Mucosa of descending colon (tissue), 3 donors: ENCODE measurements at regions not wholly inside any gene's neighbourhood (a gene's known extent, or its start where the extent isn't known, plus 50 kb on each side); places are given as distances from the start of the nearest gene placed in this dataset.

Experiments used
- ATAC-seq: fragments of 200-7000 bp; cut with Tn5 transposase; one replicate; pipeline ENCODE4 v1.9.1; 2020; ENCODE audit warnings: mild to moderate bottlenecking, moderate library complexity
- DNase-seq, 3 donors: peaks; one replicate each; pipeline ENCODE4 v3.0.0-alpha.2; 2020
- H3K36me3 ChIP-seq: fragments of 200-600 bp; one replicate; pipeline ENCODE4 v1.8.0; 2021; ENCODE audit warnings: low read depth, mild to moderate bottlenecking
- H3K4me1 ChIP-seq: fragments of 200-600 bp; one replicate; pipeline ENCODE4 v1.8.0; 2021; ENCODE audit warnings: low read depth, mild to moderate bottlenecking
- H3K4me3 ChIP-seq: fragments of 200-600 bp; one replicate; pipeline ENCODE4 v1.8.0; 2021; ENCODE audit warnings: mild to moderate bottlenecking
- H3K9me3 ChIP-seq: fragments of 200-600 bp; one replicate; pipeline ENCODE4 v1.8.0; 2021; ENCODE audit warnings: mild to moderate bottlenecking
- intact Hi-C, 2 donors: fragments of 100-400 bp; cut with DNase I in 1 of 2; cut with micrococcal nuclease in 1 of 2; formaldehyde crosslinking; loops; one replicate each; pipeline versions ENCODE4 v1.11.0 to v1.11.1; 2022; cut with DNase I, micrococcal nuclease
- TF ChIP-seq, protein P1 (sequence below): fragments of 200-600 bp; IDR thresholded peaks from one replicate; pipeline ENCODE4 v1.8.0; 2022; ENCODE audit warnings: antibody characterized with exemption, mild to moderate bottlenecking
- donor health status: DM: no; HTN: no; CAD: no; lungs with moderate emphysema.
- donor health status: DM: no; HTN: no; CAD: no.
- donor health status: DM: no; HTN: yes; CAD: no.

GRCh38 chr3:187610981-187611511 lies 59.1 kb downstream of the SST start:
- Histone ChIP-seq H3K4me3 (no peak overlapping the region), H3K4me1 (no peaks in the 10 kb centered on the region), H3K9me3 (no peaks in the 10 kb centered on the region), H3K36me3 (no peaks in the 10 kb centered on the region)
- TF ChIP-seq, protein P1, sequence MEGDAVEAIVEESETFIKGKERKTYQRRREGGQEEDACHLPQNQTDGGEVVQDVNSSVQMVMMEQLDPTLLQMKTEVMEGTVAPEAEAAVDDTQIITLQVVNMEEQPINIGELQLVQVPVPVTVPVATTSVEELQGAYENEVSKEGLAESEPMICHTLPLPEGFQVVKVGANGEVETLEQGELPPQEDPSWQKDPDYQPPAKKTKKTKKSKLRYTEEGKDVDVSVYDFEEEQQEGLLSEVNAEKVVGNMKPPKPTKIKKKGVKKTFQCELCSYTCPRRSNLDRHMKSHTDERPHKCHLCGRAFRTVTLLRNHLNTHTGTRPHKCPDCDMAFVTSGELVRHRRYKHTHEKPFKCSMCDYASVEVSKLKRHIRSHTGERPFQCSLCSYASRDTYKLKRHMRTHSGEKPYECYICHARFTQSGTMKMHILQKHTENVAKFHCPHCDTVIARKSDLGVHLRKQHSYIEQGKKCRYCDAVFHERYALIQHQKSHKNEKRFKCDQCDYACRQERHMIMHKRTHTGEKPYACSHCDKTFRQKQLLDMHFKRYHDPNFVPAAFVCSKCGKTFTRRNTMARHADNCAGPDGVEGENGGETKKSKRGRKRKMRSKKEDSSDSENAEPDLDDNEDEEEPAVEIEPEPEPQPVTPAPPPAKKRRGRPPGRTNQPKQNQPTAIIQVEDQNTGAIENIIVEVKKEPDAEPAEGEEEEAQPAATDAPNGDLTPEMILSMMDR = no peak
- ATAC-seq (no peak), DNase-seq (peak in 1 of 3 donors; percentile 4)
- intact Hi-C loops = no loop called here

- intact Hi-C loops = no loop called here
- ATAC-seq = no peak
- H3K4me3 ChIP-seq = no peak overlapping the region
- H3K4me1 ChIP-seq = no peaks in the 10 kb centered on the region
- H3K9me3 ChIP-seq = no peaks in the 10 kb centered on the region
- TF ChIP-seq, protein P1 = no peak
- no peaks in the 10 kb centered on the region for H3K36me3 ChIP-seq
- no peak for DNase-seq
These were observed 75.9 kb downstream of the SST start for GRCh38 chr3:187594272-187594671.

DNA sequence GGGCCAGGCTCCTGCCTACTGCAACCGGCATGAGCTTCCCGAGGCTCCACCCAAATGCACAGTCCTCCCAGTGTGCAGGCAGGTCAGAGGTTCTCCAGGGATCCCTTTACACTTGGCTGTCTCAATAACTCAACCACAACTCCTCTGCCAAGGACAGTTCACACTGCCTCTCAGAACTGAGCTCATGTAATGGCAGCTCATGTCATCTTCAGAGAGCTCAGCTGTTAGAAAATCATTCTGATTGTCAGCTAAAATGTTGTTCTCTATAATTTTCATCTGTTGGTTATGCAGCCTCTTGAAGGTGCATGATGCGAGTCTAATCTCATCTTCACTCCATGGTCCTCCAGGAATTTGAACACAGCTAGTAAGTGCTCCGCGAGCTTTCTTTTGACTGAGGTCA lies 76.7 kb downstream of the SST start:
- no peak for ATAC-seq
- no peak for DNase-seq
- Histone ChIP-seq H3K36me3 (no peaks in the 10 kb centered on the region), H3K9me3 (no peaks in the 10 kb centered on the region), H3K4me3 (no peak overlapping the region), H3K4me1 (no peaks in the 10 kb centered on the region)
- intact Hi-C loops = no loop called here
- TF ChIP-seq, protein P1 = no peak

- intact Hi-C loops = no loop called here
- Histone ChIP-seq H3K4me3 (no peak overlapping the region), H3K9me3 (no peaks in the 10 kb centered on the region), H3K4me1 (no peaks in the 10 kb centered on the region), H3K36me3 (no peaks in the 10 kb centered on the region)
- DNase-seq = no peak
- no peak for ATAC-seq
- TF ChIP-seq, protein P1 = no peak
These were observed 79.2 kb downstream of the SST start for GRCh38 chr3:187590861-187591576.

DNA sequence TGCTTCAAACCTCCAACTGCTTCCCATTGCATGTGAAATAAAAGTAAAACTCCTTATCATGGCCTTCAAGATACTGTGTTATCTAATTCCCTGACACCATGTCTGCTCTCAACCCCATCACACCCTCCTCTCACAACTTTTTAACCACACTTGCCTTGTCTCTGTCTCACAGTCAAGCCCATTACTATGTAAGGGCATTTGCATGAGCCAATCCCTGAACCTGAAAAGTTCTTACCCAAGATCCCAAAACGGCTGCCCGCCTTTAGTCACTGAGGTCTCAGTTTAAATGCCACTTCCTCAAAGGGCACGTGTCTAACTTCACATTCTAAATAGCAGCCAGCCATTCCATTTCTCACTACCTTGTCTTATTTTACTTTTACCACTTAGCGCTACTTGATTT lies 83.1 kb downstream of the SST start:
- TF ChIP-seq, protein P1 = no peak
- intact Hi-C loops = no loop called here
- DNase-seq (no peak), ATAC-seq (no peak)
- no peaks in the 10 kb centered on the region for H3K4me1 ChIP-seq
- H3K9me3 ChIP-seq = no peaks in the 10 kb centered on the region
- H3K36me3 ChIP-seq = no peaks in the 10 kb centered on the region
- H3K4me3 ChIP-seq = no peak overlapping the region
